NCI-H1092 (cell line): ENCODE measurements at regions not wholly inside any gene's neighbourhood (a gene's known extent, or its start where the extent isn't known, plus 50 kb on each side); places are given as distances from the start of the nearest gene placed in this dataset.

Experiments
- DNase-seq: peaks from one replicate; lab custom pipeline; 2025; lab: John Stamatoyannopoulos, UW

DNA sequence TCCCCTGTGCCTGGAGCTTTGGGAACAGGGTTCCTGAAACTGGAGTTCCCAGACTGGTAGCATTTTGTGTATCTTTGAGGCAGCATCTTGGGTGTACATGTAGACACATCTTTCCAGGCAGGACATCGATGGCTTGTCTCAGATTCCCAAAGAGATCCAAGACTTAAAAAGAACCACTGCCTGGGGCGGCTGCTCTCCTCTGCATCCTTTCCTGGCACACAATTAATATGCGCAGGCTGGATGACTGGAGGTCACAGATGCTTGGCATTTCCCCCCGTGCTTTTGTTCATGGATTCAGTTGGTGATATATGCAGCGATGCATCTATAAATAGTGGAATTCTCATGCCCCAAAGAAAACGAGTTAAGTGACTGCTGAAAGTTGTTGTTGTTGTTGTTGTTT lies 80.5 kb downstream of the CLDN34 start:
- DNase-seq, result no peak

- no peak for DNase-seq
Measured at GRCh38 chrX:10048076-10048475, 80.9 kb downstream of the CLDN34 start.

DNA sequence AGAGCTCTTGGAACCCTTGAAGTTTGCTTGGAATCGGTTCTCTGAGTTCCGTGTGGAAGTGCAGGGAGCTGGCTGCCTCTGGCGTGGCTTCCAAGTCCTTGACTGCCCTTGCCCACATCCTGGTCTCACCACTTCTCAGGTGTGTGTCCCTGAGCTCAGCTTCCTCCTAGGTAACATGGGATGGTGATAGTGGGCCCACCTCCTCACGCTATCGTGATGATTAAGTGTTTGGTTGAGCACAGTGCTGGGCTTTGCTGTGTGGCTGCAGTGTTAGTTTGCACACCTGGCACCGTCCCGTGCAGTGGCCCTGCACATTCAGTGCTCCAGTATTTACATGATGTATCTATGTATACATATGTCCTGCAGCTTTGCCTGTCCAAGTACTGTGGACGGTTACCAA lies 81.5 kb downstream of the CLDN34 start:
- DNase-seq, result no peak

GRCh38 chrX:10049236-10049635 lies 82.1 kb downstream of the CLDN34 start:
- DNase-seq, result no peak

GRCh38 chrX:10050481-10050880 lies 83.3 kb downstream of the CLDN34 start:
- no peak for DNase-seq

GRCh38 chrX:10051866-10052480 lies 84.8 kb downstream of the CLDN34 start:
- DNase-seq, result no peak

DNA sequence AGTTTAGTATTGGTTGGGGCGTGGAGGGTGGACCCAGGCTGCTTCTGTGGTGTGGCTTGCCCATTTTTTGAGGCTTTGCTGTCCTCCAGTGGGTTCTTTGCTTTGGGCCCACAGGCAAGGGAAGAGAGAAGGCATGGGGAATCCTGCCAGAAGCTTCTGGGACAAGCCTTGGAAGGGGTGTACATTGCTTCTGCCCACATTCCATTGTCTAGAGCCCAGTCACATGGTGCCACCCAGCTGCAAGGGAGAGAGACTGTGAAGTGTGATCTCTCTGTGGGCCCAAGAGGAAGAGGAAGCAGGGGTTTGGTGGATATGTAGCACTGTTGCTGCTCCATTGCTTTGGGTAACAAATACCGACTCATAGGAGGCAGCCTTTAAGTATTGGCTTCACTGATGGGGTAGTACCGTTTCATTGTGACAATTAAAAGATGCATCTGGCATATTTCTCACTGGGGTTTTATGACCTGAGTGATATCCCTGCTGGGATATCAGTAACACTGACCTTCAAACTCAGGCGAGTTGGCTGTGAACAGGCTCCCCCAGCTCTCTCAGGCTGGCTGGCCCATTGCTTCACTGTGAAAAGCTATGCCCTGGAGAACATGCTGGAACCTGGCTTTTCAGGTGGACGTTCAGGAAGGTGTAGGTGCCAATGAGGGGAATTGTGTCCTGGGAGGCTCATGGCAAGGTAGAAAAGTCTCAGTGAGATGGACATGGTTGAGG lies 85.9 kb downstream of the CLDN34 start:
- DNase-seq, result no peak

DNA sequence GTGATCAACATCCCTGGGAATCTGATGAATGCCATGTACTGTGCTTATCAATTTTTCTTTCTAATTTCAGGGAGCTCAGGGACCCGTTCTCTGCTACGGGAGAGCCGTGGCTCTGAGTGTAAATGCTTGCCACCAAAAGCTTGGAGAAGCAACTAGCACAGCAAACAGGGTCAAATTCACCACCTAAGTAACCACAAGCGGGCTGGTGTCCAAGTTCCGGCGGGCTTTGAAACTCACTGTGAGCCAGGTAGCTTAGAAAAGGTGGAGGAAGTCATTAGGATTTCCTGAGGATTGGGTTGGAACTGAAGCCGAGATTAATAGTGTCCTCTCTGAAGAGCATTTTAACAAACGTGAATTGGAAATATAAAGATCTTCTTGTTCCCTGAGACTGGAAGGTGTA lies 87.2 kb downstream of the CLDN34 start:
- DNase-seq, result no peak

DNA sequence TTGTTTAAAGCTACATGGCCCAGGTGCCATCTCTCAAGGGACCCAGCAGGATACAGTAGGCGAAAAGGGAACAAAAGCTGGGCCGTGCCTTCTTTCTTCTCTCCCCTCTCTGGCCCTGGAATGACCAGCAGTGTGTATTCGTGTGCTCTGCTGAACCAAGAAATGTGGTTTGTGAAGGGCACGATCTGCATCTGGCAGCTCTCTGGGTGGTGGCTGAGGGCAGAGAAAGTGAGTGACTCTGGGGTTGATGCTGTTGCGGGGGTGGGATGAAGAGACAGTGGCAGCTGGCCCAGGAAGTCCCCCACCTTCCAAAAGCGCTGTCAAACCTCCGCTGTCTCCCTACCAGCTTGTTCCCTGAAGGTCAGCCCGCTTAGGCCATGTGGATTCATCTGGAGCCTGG lies 88.3 kb downstream of the CLDN34 start:
- DNase-seq, result no peak

DNA sequence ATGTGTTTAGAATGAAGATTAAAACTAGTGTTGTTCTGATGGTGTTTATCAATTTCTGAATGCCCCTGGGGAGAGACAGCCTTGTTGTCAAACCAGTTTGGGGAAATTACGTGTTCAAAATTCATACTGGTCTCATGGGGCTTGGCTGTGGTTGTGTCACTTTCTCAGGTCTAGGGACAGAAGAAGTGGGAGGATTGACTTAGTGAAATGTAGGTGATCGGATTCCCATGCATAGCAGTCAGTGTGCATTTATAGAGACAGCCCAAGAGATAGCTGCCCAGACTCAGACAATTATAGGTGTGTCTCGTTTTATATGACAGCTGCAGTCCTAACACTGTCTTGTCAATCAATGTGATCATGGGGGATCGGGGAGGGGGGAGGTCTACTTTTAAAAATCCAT lies 94.4 kb upstream of the CLCN4 start:
- no peak for DNase-seq

DNA sequence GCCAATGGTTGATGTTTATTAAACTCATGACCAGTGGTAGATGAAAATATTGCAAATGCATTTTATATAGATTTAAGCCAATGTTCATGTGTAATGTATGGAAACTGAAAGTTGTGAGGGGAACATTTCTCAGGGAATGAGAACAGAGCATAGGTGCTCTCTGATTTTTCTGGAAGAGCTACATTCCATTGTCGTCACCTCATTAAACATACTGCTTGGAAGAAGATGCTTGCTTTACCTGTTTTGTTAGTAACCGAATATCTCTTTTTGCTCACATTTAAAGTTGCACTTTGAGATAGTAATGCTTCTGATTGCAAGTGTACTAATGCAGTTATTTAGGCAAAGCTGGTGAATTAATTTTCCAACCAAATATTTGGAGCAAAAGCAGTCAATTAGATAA lies 93.8 kb upstream of the CLCN4 start:
- no peak for DNase-seq

- peak; percentile 63 for DNase-seq
Measured at GRCh38 chrX:10064736-10065135, 92.0 kb upstream of the CLCN4 start.

DNA sequence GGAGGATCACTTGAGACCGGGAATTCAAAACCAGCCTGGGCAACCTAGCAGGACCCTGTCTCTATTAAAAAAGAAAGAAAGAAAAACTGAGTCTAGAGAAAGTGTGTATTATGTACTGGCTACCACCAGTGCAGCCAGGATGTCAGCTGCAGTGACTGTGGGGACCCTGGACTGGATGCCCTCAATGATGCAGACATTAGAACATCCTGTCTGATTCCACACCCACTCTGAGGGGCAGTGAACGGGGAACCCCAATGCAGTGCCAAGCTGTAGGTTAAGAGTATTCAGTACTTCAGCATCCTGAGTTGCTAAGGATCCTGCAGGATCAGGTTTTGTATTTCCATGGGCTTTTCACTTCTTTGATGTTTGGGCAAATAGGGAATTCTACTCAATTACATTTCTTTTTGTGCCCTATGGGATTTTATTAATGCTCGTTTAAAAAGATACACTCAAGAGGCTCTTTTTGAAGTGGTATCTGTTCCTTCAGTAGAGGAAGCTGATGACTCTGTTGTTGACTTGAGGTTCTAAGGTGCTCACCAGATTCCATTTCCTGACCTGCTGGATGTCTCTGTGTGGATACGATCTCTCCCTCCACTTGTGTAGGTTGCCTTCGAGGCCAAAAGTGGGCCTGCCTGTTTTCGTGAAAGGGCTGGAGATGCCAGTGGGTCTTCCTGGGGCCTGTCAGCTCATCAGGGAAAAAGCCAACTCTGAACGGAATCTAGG lies 85.9 kb upstream of the CLCN4 start:
- no peak for DNase-seq

- peak; percentile 69 for DNase-seq
Measured at GRCh38 chrX:10071451-10072144, 85.2 kb upstream of the CLCN4 start.

- DNase-seq, result no peak
Measured at GRCh38 chrX:10072786-10073568, 83.8 kb upstream of the CLCN4 start.

- DNase-seq, result no peak
Measured at GRCh38 chrX:10073671-10074070, 83.1 kb upstream of the CLCN4 start.

- no peak for DNase-seq
Measured at GRCh38 chrX:10074241-10074941, 82.4 kb upstream of the CLCN4 start.

DNA sequence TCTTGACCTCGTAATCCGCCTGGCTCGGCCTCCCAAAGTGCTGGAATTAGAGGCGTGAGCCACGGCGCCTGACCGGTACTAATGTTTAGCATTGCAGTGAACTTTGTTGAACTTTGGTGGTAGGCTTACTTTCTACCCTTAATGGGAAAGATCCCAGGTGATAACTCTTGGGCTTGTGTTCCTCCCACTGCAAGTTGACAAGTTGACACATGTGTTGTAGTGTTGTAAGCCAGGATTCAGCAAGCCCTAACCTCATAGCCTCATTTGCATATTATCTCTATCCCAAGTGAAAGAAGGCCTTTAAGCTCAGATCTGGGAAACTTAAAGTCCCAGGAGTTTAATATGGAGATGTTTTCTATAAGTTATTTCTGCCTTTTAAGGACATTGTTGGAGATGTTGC lies 80.0 kb upstream of the CLCN4 start:
- DNase-seq, result no peak

- DNase-seq, result no peak
Measured at GRCh38 chrX:10077425-10078188, 79.2 kb upstream of the CLCN4 start.

- no peak for DNase-seq
Measured at GRCh38 chrX:10078266-10078665, 78.5 kb upstream of the CLCN4 start.

- no peak for DNase-seq
Measured at GRCh38 chrX:10079231-10079630, 77.5 kb upstream of the CLCN4 start.
